GM12892 (cell line): ENCODE measurements at regions not wholly inside any gene's neighbourhood (a gene's known extent, or its start where the extent isn't known, plus 50 kb on each side); places are given as distances from the start of the nearest gene placed in this dataset.
A peak's percentile ranks its signal among the peaks of the same experiment; 100 is the strongest.
"Not testable (repeated sequence)": the region's sequence is repeated elsewhere in the genome, so short reads cannot be mapped to it uniquely, and the experiment has no call there.

Experiments
- DNase-seq: peaks from one replicate; pipeline ENCODE4 v3.0.0; 2011; ENCODE audit not compliant: insufficient read length
- FAIRE-seq: peaks from 2 replicates; lab custom pipeline; 2011; peaks lifted over from hg19 to GRCh38; lab: Jason Lieb, UNC
- POLR2A ChIP-seq: IDR thresholded peaks from 2 replicates; pipeline ENCODE4 v1.6.1; 2011; ENCODE audit warnings: low read depth, low read length, control low read depth
- POLR2AphosphoS5 ChIP-seq: IDR thresholded peaks from 2 replicates; pipeline ENCODE4 v1.6.1; 2011; ENCODE audit warnings: low read depth, low read length, control low read depth
- TAF1 ChIP-seq: IDR thresholded peaks from 2 replicates; pipeline ENCODE4 v1.6.1; 2011; ENCODE audit warnings: low read depth, mild to moderate bottlenecking, control low read depth, low read length, borderline replicate concordance

DNA sequence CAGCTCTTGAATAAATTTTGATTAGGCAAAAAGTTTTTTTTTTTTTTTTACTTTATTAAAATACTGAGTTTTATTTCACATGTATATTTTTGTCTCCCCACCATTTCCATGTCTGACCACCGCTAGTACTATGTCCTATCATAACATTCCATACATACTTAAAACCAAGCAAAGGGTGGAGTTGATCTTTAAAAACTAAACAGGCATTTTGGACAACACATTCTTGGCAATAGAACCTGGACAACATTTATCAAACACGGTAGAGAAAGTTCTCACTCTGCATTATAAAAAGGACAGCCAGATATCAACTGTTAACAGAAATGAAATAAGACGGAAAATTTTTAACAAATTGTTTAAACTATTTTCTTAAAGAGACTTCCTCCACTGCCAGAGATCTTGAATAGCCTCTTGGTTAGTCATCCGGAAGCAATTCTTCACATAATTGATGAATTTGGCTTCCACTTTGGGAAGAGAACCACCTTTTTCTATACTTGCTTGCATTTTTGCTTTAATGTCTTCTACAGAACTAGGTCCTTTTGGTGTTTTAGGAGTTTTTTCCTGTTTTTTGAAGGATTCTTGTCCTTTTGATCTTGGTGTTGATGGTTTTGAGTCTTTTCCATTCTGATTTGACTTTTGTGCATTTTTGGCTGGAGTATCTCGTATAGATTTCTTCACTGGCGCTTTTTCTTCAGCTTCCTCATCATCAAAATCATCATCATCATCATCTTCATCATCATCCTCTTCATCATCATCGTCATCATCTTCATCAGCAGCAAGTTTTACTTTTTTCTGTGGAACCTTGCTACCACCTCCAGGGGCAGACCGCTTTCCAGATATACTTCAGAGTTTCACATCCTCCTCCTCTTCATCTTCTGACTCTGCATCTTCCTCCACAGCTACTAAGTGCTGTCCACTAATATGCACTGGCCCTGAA is 58.7 kb downstream of the POU5F2 start:
- FAIRE-seq, DNase-seq: not testable (repeated sequence)

DNA sequence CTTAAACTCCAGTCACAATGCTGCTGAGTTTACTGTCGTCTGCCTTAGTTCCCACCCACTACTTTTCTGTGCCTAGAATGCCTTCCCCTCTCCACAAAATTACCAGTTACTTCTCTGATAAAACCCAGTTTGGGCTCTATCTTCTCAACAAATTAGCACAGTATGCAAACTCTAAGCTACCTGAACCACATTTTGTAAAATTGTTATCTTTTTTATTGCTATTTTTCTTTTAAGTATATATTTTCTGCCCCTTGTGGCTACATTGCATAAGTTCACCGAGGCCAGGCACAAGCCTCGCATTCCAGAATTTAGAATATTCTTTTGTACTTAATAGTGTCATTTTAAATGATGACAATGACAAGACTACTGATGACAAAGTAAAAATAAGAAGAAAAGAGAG is 60.0 kb downstream of the POU5F2 start:
- FAIRE-seq (no peak), DNase-seq (no peak)
- TF ChIP-seq TAF1: no peak

DNA sequence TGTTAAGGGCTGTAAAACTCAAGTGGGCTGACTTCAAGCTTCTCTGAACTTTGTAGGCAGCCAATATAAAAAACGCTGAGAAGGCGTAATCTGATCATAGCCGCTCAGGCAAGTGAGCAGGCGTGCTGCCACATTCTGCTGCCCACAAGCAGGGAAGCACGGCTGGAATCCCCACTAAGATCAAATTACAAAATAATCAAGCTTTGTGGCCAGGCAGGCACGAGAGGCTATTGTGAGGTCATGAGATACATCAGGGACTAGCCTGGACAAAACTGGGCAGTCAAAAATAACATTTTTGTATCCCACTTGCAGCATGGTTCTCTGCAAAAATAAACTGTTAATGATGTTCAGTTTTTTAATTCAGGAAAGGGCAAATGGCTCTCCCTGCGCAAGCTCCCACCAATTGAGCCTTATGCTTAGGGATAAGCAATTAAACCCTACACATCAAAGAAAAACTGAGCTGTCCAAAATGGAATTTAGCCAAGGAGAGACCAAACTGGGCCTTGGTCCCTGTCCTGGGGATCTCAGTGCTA is 64.0 kb downstream of the POU5F2 start:
- DNase-seq (no peak), FAIRE-seq (peak; percentile 40)
- TF ChIP-seq POLR2AphosphoS5: no peak
- no peak for TF ChIP-seq POLR2A
- TF ChIP-seq TAF1: no peak

DNA sequence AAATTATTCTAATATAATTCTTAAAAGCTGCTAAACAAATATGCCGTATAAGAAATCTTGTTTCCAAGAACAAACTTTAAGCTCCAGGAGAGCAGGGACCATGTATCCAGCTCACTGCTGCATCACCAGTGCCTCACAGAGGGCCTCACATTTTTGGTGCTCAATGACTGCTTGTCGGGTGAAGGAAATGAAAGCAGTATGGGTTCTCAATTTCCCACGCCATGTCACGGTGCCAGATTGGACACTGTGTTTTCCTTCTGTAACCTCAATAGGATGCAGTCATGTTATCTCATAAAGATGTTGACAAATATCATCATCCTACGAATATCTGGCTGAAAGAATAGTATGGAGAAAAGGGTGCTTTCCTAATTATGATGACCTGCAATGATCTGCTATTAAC is 64.7 kb downstream of the POU5F2 start:
- FAIRE-seq (peak; percentile 67), DNase-seq (no peak)
- TF ChIP-seq TAF1 (no peak), POLR2AphosphoS5 (no peak), POLR2A (no peak)

DNA sequence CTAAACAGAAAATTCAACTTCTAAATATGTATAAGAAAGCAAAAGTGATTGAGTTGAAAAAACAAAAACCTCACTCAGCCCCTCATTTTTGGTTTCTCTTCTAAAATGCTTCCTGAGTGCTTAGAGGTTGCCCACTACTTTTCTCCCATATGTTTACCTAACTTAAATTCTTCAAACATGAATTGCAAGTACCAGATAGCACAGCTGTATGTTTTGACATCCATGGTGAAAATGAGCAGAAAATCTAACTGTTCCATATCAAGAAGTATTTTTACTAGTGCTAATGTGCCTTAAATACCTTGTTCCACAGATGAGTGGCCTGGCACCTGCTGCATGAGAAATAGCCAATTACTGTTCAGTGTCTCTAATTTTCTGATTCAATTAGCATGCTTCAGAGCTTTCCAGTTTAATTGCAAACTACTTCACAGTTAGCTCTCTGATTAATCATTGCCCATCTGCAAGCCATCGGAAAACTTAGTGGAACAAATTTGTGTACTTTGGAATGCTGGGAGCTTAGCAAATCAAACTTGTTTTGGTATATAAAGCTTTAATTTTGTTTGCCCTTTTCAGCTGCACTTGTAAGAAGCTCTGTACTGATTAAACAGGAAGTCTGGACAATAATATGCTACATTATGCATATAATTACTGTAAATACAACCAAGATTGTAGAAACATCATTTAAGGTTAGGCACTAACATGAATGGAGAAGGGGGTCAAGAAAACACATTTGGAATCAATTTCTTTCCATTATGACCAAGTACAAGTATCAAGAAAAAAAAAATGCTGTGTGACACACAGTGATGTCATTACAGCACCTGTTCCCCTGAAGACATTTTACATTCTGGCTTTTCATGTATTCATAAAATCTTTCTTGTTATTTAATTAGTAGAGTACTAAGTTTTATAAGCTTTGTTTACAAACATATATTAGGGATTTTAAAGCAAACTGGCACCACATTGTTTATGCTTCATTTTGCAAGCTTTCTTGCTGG is 65.6 kb downstream of the POU5F2 start:
- no peak for TF ChIP-seq TAF1
- TF ChIP-seq POLR2A: no peak
- no peak for TF ChIP-seq POLR2AphosphoS5
- no peak for DNase-seq
- no peak for FAIRE-seq

DNA sequence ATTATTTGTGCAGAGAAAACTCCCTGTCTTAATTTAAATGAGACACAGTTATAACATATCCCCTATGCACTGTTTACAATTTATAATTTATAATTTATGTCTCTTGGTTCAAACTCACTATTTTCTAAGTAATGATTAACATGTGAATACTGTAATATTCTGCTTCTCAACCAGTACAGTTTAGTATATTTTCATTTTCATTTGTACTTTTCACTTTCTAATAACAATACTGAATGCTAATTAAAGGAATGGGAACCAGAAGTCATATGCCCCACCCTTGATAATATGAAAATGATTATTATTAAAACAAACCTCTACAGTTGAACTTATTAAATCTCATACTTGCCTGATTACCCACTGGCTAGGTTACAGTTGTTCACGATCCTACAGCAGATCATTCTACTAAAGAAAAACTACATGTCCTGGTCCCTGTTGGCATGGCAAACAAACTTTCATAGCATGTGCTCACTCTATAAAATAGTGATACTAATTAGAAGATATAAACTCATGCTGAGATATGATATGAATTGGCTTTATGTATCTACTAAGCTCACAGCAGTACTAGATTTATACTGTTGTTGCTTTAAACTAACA is 66.4 kb downstream of the POU5F2 start:
- DNase-seq: no peak
- no peak for FAIRE-seq
- TF ChIP-seq TAF1: no peak
- TF ChIP-seq POLR2A: no peak
- no peak for TF ChIP-seq POLR2AphosphoS5

DNA sequence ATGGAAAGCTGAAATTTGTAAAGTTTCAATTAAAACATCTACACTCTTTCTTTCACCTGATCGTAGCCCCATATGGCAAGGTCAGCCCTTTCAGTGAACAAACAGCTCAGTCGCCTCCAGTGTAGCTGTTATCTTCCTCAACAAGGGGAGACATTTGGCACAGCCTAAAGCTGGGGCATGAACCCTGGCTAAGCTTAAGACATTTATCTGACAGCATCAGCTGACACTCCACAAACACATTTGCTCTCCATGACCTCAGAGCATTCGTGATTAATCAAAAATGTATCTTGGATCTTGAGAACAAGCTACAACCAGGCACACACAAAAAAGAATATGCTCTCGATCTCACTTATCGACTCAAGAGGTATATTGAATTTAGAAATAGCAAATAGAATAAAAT is 67.3 kb downstream of the POU5F2 start:
- no peak for DNase-seq
- TF ChIP-seq TAF1 (no peak), POLR2AphosphoS5 (no peak), POLR2A (no peak)
- no peak for FAIRE-seq

DNA sequence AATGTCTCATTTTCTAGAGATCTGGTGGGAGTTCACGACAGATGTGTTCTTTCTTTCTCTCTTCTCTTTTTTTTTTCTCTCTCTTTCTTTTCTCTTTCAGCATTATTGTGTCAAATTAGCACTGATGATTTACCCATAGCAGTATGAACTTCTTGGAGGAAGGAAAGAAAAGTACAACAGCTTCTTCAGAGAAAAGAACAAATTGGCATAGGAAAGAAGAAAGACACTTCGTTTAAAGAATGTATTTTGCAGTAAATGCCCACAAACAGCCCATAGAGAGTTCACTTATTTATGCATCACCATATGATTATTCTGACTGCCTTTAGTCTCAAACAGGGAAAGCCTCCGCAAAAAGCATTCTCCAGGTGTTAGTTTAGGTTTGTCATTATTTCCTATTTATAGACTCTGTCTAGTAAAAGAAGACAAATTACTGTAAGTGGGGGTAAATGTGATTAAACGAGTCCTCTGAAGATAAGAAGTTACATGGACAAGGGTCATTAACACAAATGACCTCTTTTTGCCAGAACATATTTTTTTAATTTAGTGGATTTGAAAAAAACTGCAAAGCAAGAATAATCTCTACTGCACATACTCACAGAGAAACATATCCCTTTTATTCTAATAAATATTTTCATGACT is 68.0 kb downstream of the POU5F2 start:
- no peak for DNase-seq
- peak; percentile 36 for FAIRE-seq
- TF ChIP-seq POLR2A (no peak), POLR2AphosphoS5 (no peak), TAF1 (no peak)

DNA sequence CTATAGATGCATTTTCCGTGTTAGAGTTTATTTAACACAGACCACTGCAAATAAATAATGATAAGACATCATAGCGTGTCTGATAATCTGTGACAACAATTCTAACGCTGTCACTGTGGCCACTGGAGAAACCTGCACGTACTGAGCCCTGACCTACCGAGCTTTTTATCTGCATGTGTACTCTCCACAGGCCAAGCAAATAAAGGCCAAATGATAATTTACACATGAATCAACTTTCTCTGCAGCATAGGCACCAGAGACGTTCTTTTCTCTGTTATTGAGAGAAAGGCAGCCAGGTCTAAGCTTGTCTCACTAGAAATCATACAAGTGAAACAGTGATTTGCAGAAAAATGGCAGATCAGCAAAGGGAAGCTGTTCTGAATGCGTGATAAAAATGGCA is 75.8 kb downstream of the POU5F2 start:
- TF ChIP-seq POLR2AphosphoS5: no peak
- no peak for TF ChIP-seq POLR2A
- no peak for FAIRE-seq
- no peak for DNase-seq

DNA sequence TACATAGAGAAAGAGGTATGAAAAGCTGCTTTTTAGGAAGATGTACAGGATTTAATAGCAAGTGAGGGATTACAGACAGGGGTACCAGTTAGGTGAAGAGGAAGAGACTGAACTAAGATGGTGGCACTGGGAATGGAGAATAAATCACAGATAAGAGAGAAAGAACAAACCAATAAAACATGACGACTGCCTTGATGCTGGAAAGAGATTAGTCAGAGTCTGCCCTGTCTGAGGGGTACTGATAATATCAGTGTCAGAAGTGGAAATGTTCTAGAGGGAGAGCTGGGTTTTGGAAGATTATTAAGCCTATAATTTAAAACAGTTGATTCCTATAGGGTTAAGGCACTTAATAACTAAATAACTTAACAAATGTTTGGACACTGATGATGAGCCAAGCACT is 77.7 kb downstream of the NR2F1 start:
- no peak for FAIRE-seq
- TF ChIP-seq POLR2AphosphoS5 (no peak), POLR2A (no peak), TAF1 (no peak)
- DNase-seq: no peak

DNA sequence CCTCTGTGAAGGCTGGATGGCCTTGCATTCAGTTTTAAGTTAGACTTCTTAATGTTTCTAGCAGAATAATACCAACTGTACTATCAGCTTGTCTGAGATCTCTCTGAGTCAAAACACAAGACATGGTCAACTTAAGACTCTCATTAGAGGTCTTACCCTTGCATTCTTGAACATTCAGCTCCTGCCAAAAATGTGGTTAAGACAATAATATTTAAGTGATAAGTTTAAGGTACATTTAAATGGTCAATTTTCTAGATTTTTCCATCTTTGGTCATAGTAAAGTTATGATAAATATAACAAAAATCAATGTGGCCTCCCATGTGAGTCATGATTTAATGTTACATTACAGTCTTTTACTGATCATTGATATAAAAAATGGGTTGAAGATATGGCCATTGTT is 75.0 kb downstream of the NR2F1 start:
- FAIRE-seq: no peak
- DNase-seq: no peak
- no peak for TF ChIP-seq POLR2A
- no peak for TF ChIP-seq POLR2AphosphoS5
- TF ChIP-seq TAF1: no peak
